ENCODE measurements at regions not wholly inside any gene's neighbourhood (a gene's known extent, or its start where the extent isn't known, plus 50 kb on each side); places are given as distances from the start of the nearest gene placed in this dataset.

DNA sequence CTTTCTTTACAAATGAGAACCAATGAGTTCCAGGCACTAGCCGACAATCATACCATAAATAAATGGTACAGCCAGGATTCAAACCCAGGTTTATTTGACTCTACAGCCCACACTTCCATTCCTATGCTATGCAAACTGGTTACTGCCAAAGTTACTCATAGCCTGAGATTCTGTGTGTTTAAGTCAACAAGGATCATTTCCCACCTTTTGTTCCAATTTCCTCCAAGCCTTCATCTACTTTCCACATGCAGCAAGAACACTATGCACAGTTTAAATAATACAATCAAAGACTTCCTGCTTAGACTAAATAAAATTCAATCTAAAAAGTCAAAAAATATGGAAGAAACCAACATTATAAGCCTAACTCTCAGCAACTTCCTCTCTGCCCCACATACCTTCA is 59.2 kb upstream of the KLF12 start:
- H3K27ac Mint-ChIP-seq, result peak overlapping the region in 6 of 10 donors; percentile 19 to 39 (median 32)
- H3K36me3 Mint-ChIP-seq, result no peaks in the 10 kb centered on the region
- H3K27me3 Mint-ChIP-seq, result peaks cover 0 to 1% (median 0%) of the 10 kb centered on the region in 5 donors
- no peak for ATAC-seq
- POLR2A ChIA-PET, result no interaction called here
- peaks cover 17 to 39% (median 31%) of the 10 kb centered on the region in 4 donors for H3K4me1 Mint-ChIP-seq
- DNase-seq, result no peak
- H3K4me3 Mint-ChIP-seq, result peak overlapping the region in 5 of 10 donors; percentile 4 to 42 (median 21)
- H3K9me3 Mint-ChIP-seq, result no peaks in the 10 kb centered on the region

- no peak for DNase-seq
- POLR2A ChIA-PET, result interaction anchor here (1.4 kb wide), 1 partner anchor 12 kb away, joined by 3 read pairs; no protein-coding TSS in a partner anchor
- Mint-ChIP-seq H3K27ac (peak overlapping the region in 4 of 10 donors; percentile 9 to 68 (median 34)), H3K4me1 (peaks cover 15 to 39% (median 31%) of the 10 kb centered on the region in 4 donors), H3K36me3 (no peaks in the 10 kb centered on the region), H3K9me3 (no peaks in the 10 kb centered on the region), H3K27me3 (no peaks in the 10 kb centered on the region), H3K4me3 (no peak overlapping the region)
- peak in 1 of 2 donors; percentile 28 for ATAC-seq
Measured at GRCh38 chr13:74191410-74191809, 57.2 kb upstream of the KLF12 start.

GRCh38 chr13:74190999-74191398 is 56.8 kb upstream of the KLF12 start:
- H3K4me1 Mint-ChIP-seq, result peaks cover 15 to 39% (median 31%) of the 10 kb centered on the region in 4 donors
- H3K27ac Mint-ChIP-seq, result peak overlapping the region in 2 of 10 donors; percentile 9 to 88
- POLR2A ChIA-PET, result interaction anchor here (0.8 to 1.4 kb wide), 2 partner anchors 9 to 13 kb away, joined by 3 read pairs; no protein-coding TSS in a partner anchor
- no peak overlapping the region for H3K4me3 Mint-ChIP-seq
- H3K9me3 Mint-ChIP-seq, result no peaks in the 10 kb centered on the region
- H3K36me3 Mint-ChIP-seq, result no peaks in the 10 kb centered on the region
- H3K27me3 Mint-ChIP-seq, result no peaks in the 10 kb centered on the region
- DNase-seq (no peak), ATAC-seq (peak; percentile 35 to 38)

DNA sequence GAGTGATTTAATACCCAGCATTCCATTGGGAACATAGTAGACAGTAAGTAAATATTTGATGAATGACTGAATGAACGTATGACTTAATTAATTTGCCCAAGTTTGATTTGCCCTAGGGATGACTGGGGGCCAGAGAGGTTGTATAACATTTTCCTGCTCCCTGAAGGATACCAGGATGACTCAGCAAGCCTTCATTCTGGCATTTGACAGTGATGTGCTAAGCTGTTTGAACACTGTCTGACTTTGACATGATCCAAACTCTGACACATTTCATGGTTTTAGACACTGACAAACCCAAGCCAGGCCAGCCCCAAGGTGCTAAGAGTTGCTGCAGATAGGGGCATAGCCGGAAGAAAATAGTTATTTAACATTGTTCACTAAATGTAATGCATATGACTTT is 53.4 kb upstream of the KLF12 start:
- ATAC-seq (no peak), DNase-seq (no peak)
- no peaks in the 10 kb centered on the region for H3K36me3 Mint-ChIP-seq
- H3K27me3 Mint-ChIP-seq, result no peaks in the 10 kb centered on the region
- POLR2A ChIA-PET, result no interaction called here
- H3K27ac Mint-ChIP-seq, result no peak overlapping the region
- H3K9me3 Mint-ChIP-seq, result no peaks in the 10 kb centered on the region
- H3K4me1 Mint-ChIP-seq, result peaks cover 7 to 20% (median 11%) of the 10 kb centered on the region in 4 donors
- no peak overlapping the region for H3K4me3 Mint-ChIP-seq

- ATAC-seq (no peak), DNase-seq (no peak)
- H3K4me1 Mint-ChIP-seq, result no peaks in the 10 kb centered on the region
- H3K4me3 Mint-ChIP-seq, result no peak overlapping the region
- no peaks in the 10 kb centered on the region for H3K36me3 Mint-ChIP-seq
- POLR2A ChIA-PET, result no interaction called here
- peaks cover 0 to 3% (median 0%) of the 10 kb centered on the region in 5 donors for H3K27me3 Mint-ChIP-seq
- no peaks in the 10 kb centered on the region for H3K9me3 Mint-ChIP-seq
- H3K27ac Mint-ChIP-seq, result no peak overlapping the region
Measured at GRCh38 chr13:74184283-74184682, 50.1 kb upstream of the KLF12 start.
